Hepatic stellate cell (primary cell): ENCODE measurements at regions not wholly inside any gene's neighbourhood (a gene's known extent, or its start where the extent isn't known, plus 50 kb on each side); places are given as distances from the start of the nearest gene placed in this dataset.
"Not testable (repeated sequence)": the region's sequence is repeated elsewhere in the genome, so short reads cannot be mapped to it uniquely, and the experiment has no call there.

Source experiments
- DNase-seq: peaks from one replicate; pipeline ENCODE4 v3.0.0; 2011; ENCODE audit warnings: low spot score

GRCh38 chr5:17365811-17366138 is 132.3 kb upstream of the TAF11L2 start:
- DNase-seq, result peak; percentile 13

GRCh38 chr5:17367256-17367840 is 130.7 kb upstream of the TAF11L2 start:
- DNase-seq, result no peak

- no peak for DNase-seq
These were observed 127.4 kb upstream of the TAF11L2 start for GRCh38 chr5:17370651-17371050.

- DNase-seq, result no peak
These were observed 124.6 kb upstream of the TAF11L2 start for GRCh38 chr5:17373406-17373805.

GRCh38 chr5:17373814-17374556 is 124.0 kb upstream of the TAF11L2 start:
- no peak for DNase-seq

- DNase-seq, result no peak
These were observed 122.9 kb upstream of the TAF11L2 start for GRCh38 chr5:17374973-17375742.

- not testable (repeated sequence) for DNase-seq
These were observed 122.1 kb upstream of the TAF11L2 start for GRCh38 chr5:17375886-17376285.

- DNase-seq, result peak; percentile 9
These were observed 119.6 kb upstream of the TAF11L2 start for GRCh38 chr5:17378346-17378997.

- no peak for DNase-seq
These were observed 118.7 kb upstream of the TAF11L2 start for GRCh38 chr5:17379100-17379951.

GRCh38 chr5:17381932-17382331 is 116.1 kb upstream of the TAF11L2 start:
- DNase-seq, result no peak

- DNase-seq, result no peak
These were observed 114.5 kb upstream of the TAF11L2 start for GRCh38 chr5:17383526-17383925.

GRCh38 chr5:17384181-17384580 is 113.8 kb upstream of the TAF11L2 start:
- no peak for DNase-seq

GRCh38 chr5:17388717-17389116 is 109.3 kb upstream of the TAF11L2 start:
- no peak for DNase-seq

GRCh38 chr5:17394086-17394485 is 103.9 kb upstream of the TAF11L2 start:
- no peak for DNase-seq

- DNase-seq, result no peak
These were observed 102.7 kb upstream of the TAF11L2 start for GRCh38 chr5:17395106-17395880.

GRCh38 chr5:17396247-17396646 is 101.8 kb upstream of the TAF11L2 start:
- DNase-seq, result no peak

GRCh38 chr5:17398431-17398830 is 99.6 kb upstream of the TAF11L2 start:
- DNase-seq, result peak; percentile 8

- DNase-seq, result no peak
These were observed 98.9 kb upstream of the TAF11L2 start for GRCh38 chr5:17398866-17399835.

- no peak for DNase-seq
These were observed 98.1 kb upstream of the TAF11L2 start for GRCh38 chr5:17399931-17400330.
